ENCODE measurements at regions not wholly inside any gene's neighbourhood (a gene's known extent, or its start where the extent isn't known, plus 50 kb on each side); places are given as distances from the start of the nearest gene placed in this dataset.
"Not testable (repeated sequence)": the region's sequence is repeated elsewhere in the genome, so short reads cannot be mapped to it uniquely, and the experiment has no call there.

DNA sequence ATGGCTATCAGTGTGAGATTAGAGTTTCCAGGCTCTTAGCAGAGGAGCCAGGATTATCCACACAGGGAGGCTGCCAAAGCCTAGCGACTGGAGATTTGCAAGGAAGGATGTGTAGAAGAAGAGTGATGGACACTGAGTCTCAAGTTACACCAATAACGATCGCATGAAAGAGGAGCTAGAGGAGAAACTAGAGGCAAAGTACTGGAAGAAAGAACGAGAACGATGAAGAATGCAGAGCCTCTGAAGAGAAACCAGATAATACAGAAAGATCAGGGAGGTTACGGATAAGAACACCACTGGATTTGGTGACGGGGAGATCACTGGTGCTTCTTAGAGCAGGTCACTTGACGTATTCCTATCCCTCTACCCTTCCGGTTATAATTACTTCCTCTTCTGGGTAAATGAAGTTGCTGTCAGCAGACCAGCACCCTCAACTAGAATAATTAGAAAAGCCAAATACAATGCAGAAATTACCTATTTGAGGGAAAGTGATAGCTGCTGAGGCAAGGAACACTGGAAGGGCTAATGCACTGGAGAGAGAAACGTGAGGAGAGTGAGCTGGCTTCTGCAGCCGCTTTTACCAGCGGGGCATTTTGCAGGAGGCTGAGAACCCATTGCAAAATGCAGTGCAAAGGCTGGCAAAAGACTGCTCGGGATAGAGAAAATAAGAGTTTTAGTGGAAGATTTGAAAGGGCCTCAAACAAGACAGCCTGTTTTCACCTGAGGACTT lies 93.1 kb upstream of the HIF1A start:
- DNase-seq (ENCODE audit: low read depth in 2 of 2) = no peak

DNA sequence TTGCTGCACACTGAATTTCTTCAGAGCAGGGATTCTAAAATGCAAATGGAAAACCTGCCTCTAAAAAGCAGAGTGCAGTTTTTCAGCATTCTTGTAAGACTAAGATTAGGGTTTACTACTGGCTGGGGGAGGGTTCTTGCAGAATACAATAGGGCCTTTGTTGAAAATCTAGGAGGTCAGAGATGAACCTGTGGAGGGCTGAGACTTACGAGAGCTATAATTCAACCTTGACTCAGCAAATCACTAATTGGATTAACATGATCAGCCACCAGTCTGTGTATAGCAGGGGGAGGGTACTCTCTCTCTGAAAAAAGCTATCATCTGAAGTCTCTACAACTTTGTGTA lies 92.6 kb upstream of the HIF1A start:
- DNase-seq (ENCODE audit: low read depth in 2 of 2) = no peak

DNA sequence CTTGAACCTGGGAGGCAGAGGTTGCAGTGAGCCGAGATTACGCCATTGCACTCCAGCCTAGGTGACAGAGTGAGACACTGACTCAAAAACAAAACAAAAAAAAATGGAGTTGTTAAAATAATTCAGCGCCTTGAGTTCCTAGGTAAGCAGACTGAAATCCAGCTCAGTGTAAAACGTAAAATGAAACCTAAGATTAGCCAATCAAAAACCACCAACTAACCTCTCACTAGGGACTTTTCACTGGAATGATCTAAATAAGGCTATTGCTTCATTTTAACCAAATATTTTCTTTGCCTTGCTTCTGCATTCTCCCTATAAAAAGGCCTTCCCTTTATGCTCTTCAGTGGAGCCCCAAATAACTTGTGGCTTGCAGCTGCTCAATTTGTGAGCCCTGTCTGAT lies 91.6 kb upstream of the HIF1A start:
- DNase-seq (ENCODE audit: low read depth in 2 of 2) = no peak

DNA sequence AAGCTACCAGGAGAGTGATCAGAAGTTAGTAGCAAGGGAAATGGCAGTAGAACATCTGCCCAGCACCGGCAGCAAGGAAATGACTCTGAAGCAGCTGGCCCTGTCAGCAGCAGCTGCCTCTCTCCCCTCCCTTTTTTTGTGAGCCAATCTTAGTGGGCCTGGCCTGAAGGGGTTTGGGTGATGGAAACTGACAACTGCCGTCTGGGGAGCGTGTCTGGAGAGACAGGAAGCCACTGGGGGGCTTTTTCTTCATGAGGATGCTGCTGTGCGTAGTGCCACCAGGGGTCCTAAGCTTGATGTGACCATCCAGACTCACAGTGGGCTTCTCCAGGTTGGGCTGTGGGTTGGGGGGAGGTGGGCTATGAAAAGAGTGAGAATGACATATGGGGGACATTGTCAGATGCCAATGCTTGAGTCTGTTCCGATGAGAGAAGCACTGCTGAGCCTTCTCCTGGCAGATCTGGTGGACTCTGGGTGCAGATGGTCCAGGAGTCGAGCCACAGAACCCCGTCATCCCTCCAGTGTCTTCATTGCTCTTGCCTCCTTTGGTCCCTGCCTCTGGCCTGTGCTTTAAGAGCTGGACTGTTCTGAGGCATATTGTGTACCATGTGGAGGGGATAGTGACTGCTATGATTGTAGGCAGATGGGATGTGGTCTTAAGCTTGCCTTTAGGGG lies 87.6 kb upstream of the HIF1A start:
- no peak for DNase-seq (ENCODE audit: low read depth in 2 of 2)

DNA sequence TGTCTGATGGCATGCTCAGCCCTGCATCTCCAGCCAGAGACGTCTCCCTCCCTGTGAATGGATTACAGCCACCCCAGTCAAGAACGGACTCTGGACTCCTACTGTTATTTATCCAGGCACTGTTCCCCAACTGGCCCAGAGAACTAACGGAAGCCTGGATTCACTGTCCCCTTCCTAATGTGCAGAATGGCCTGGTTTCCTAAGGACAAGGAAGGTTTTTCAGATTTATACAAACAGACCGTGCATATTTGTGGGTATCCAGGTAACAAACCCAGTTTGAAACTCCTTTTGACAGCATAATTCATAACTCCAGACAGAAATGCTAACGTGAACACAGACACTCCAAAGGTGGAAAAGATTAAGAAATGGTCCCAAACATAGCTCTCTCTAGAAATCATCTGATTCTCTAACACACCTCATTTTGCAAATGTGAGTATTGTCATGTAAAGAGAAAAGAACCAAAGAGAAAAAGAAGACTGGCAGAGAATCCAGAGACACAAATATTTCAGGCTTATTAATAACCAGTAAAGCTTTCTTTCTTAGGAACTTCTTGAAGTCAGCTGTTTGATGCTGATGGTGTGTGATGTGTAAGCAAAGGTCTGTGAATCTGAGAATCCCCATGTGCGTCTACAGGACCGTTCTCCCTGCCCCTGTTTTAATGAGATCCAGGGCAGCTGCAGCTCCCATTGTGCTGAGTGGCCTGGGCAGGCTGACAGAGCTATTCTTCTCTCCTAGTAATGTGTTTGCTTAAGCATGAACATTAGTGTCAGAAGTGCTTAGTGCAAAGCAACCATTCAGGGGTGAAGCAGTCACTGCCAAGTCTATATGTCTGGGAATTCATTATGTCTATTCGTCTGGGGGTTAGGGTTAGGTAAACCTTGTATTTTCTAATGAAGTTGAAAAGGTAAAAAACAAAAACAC lies 86.8 kb upstream of the HIF1A start:
- DNase-seq (ENCODE audit: low read depth in 2 of 2) = no peak

DNA sequence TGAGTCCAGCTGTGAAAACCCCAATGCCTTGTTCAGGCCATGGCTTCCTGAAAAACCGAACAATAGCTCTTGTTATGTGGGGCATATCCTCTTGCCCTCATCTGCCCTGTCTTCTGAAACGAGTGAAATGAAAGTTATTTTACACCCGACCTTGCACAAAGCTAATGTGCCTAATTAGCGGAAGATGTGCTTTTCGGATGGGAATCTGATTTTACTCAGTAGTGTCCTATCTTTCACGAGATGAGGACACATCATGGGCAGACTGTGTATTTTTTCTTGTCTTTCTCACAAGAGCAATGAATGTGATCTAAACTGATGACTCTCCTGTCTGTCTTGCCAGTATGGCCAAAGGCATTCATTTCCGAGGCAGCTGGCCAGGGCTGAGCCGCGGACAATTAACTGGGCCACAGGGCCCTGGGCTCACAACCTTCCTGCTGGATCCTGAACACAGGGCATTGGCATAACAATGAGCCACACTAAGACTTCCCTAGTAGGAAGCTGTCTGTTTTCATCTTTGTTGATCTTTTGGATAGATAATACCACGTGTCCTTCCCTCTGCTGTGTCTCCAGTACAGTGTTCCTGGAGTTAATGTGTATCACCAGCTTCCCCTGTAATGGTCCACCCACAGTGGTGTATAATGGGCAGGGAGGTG lies 86.0 kb upstream of the HIF1A start:
- DNase-seq (ENCODE audit: low read depth in 2 of 2) = no peak

DNA sequence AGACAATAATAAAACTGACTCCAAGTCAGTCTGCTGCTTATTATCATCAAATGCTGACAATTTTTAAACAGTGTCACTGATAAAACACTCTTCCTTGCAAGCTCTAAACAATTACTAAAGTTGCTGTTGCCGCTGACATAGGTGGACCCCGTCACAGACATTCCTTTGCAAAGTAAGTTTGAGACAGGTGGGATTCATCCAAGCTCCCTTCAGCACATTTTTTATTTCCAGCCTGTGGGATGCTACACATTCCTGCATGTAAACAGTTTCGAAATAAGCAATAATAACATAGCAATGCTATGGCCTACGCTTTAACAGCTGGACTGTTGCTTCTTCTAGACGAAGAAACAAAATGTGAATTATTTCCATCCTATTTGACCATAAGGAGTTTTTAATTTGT lies 85.4 kb upstream of the HIF1A start:
- DNase-seq (ENCODE audit: low read depth in 2 of 2) = peak in 1 of 2 experiments; percentile 35

DNA sequence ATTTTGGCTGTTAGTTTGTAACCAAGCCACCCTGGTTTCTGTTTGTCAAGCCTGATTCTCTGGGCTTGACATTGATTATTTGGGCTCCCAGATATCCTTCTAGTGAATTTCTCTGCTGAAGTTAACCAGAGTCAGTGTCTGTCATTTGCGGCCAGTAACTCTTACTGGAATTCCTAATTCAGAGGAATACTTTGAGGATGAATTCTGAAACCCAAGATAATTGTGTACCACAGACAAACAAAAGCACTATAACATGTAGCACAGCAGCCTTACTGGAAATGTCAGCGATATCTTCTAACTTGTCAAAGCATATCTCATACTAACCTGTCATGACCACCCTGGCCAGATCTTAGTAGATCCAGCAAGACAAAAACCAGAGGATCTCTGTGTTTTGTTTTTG lies 84.4 kb upstream of the HIF1A start:
- no peak for DNase-seq (ENCODE audit: low read depth in 2 of 2)

DNA sequence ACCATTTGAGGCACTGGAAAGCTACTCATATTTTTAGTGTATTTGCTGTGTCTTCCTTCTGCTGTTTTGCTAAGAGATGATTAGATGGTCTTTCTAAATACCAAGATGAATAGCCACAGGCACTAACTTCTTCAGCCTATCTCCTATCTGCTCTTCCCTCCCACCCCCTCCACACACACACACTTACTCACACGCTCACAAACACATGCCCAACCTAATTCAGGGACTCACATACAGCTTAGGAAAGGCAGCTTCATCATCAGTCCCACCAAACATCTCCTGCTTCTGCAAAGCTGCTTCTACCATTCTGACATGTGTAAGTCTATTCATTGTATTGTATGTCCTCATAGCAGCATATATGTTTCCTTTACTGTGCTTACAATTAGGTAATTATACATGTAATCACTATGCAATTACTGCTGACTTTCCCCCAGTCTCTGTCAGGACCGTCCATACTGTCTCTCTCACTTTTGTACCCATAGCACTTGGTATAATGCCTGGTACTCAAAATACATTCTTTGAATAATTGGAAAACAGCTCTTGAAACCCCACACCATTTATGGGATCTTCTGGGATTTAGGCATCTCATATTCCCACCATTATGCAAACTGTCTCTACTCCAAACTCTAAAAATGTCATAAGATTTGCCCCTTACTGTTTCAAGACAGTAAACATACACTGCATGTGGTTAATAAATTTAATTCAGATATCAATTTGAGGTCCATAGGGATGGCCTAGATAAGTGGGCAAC lies 83.3 kb upstream of the HIF1A start:
- DNase-seq (ENCODE audit: low read depth in 2 of 2) = no peak

DNA sequence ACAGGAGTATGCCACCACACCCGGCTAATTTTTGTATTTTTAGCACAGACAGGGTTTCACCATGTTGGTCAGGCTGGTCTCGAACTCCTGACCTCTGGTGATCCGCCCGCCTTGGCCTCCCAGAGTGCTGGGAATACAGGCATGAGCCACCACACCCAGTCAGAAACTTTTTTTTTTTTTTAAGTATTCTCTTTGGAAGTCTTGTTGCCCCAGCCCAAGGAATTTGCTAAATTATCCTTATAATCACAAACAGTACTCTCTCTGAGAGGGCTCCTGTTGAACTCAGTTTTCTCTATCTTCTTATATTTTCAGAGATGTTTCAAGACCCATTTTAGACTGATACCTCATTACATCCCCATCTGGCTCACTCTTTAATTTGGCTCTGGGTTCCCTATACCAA lies 82.3 kb upstream of the HIF1A start:
- not testable (repeated sequence) for DNase-seq (ENCODE audit: low read depth in 2 of 2)

DNA sequence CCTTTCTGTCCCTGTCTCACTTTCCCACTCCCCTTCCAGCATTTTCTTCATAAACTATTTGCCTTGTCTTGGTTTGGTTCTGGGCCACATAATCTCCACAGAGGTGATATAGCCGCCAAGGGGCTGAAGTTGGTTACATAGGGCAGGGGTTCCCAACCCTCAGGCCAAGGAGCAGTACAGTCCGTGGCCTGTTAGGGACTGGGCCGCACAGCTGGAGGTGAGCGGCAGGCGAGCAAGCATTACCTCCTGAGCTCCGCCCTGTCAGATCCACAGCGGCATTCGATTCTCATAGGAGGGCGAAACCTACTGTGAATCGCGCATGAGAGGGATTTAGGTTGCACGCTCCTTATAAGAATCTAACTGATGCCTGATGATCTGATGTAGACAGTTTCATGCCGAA lies 80.6 kb upstream of the HIF1A start:
- DNase-seq (ENCODE audit: low read depth in 2 of 2) = no peak

DNA sequence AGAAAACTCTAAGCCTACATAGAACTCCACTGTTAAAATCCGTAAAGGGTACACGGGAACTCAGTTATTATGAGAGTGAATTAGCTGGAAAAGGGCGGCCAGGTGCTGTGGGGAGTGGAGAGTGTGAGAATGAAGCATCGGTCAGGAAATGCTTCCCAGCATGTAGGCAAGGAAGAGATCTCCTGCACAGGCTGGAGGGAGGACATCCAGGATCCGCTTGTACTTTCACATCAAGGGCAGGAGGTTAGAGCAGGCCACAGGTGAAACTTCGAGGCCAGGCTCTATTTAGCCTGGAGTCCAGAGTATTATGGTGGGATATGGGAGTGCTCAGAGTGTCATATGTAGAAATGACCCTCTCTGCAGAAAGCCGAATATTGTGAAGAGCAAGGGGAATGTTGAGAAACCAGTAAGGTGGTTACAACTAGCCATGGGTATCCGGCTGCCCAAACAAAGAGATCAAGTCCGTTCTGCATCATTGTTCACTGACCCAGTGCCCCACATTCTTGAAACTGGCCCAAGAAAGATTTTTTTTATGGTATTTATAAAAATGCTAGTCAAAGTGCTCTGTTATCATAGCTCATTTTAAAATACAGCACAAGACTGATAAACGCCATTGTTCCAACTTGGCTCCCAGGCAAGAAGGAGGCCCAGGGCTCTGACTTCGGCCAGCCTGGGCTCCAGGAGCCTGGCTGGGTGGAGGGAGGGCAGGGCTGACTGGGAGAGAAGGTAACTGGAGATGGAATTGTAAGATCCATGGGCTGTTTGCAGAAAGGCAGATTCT lies 79.4 kb upstream of the HIF1A start:
- DNase-seq (ENCODE audit: low read depth in 2 of 2) = no peak

DNA sequence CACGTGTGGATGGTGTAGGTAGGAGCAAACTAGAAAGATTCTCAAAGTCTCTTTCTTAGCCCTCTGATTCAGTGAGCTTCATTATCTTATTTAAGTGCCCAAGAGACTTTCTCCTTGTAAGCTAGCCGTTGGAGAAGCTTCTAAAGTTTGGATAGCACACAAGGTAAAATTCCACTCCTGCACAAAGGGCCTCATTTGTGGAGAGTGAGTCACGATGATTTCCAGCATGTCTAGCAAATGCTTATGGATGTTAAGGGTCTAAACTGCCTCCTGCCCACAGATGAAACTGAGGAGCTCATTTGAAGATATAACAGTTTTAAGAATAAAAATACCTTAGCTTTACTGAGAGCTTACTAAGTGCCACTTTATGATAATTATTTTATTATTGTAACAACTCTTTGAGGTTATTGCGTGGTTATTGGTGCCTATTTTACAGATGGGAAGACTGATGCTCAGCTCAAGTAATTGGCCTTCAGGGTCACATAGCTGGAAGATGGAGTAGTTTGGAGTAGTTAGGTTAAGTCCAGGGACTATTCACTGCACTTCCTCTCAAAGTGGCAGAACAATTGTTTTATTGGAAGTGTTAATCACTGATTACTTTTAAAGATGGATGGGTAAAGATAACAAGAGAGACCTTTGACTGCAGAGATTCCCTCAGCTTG lies 78.7 kb upstream of the HIF1A start:
- DNase-seq (ENCODE audit: low read depth in 2 of 2) = peak; percentile 69 to 73

DNA sequence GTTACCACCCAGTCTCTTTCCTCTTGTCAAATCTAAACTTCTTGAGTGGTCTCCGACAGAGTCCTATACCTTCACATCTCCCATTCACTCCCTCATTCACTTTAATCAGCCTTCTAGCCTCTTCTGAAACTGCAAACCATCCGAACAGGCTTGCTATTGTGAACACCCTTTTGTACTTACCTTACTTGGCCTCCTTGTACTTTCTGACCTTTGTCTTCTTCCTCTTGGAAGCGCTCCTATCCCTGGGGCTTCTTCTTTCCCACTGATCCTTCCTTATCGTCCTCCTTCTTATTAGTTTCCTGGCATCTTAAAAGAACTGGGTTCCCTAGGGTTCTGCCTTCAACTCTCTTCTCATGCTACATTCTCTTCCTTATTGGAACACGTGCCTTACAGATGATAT lies 76.9 kb upstream of the HIF1A start:
- no peak for DNase-seq (ENCODE audit: low read depth in 2 of 2)

DNA sequence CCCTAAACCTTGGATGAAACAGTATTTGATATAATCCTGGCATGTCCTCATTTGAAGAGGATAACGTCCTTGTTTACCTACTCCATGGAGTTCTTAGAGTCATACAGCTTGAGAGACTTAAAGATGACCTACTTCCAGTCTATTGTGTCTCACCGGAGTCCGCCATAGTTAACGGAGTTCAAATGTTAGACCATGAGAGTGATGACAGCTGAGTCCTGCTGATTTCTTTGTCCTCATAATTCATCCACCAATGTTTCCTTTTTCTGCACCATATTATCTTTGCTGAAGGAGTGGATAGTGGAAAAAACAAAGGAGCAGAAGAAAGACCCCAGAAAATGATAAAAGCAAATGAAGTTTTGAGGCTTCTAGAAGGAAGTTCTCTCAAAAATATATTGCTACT lies 75.8 kb upstream of the HIF1A start:
- no peak for DNase-seq (ENCODE audit: low read depth in 2 of 2)

DNA sequence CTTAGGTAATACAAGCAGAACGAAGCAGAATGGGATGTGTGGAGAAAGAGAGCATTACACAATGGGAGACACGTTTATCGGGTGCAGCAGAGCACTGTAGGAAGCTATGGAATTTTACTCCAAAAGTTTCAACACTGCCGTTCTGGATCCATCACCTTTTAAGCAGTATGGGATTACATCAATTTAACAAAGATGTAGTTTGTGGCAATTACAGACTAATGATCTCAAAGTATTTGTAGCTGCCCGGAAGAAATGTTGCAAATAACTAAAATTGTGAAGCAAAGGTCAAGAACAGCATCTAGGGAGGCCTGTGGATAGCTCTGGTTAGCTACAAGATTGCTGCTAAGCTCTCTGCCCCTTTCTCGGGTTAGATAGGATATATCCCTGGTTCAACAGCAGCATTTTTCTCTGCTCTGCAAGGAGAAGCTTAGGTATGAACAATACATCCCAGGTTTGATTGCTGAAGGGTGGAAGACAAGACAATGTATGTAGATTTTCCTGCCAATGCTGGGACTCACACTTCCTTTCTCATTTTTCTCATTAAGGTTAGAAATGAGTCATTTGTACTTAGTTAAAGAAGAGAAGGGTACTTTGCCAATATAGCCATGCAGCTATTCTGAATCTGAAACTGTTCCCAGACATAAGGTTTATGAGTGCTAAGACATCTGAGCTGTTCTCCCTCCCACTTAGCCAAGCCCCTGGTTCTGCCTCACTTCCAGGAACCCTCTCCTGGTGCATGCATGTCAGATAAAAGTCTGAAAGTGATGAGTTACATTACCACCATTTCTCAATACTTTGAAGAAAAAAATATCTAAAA lies 75.0 kb upstream of the HIF1A start:
- DNase-seq (ENCODE audit: low read depth in 2 of 2) = peak; percentile 96 to 98

DNA sequence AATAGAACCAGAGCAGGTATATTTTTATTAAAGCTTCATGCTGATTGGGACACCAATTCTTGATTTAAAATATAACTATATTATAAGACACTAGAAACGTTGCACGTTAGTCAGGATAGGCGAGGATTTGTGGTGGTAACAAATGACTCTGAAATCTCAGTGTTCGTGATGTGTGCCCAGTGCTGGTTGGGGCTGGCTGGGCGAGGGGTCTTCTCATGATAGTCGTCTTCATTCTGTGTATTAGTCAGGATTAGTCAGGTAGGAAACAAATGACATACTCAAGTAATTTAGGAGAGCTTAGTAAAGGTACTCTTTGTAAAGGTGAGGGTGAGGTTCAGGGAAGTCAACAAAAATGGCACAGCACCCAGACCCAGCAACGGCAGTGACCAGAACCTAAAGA lies 73.9 kb upstream of the HIF1A start:
- no peak for DNase-seq (ENCODE audit: low read depth in 2 of 2)

DNA sequence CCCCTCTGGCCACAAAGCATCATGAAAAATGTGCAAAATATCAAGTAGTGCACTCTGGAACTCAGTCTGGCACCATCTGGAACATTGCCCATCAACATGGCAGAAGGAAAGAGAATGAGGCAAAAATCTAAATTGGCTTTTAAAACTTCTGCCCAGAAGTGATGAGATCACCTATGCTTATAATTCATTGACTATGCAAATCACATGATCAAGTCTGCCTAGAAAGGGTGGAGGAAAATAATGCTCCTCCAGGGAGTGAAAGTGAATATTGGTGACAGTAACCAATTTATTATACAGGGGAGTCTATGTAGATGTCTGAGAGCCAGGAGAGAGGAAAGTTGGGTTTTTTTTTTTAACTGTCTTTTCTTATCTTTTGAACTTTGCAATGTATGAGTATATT lies 73.3 kb upstream of the HIF1A start:
- no peak for DNase-seq (ENCODE audit: low read depth in 2 of 2)

DNA sequence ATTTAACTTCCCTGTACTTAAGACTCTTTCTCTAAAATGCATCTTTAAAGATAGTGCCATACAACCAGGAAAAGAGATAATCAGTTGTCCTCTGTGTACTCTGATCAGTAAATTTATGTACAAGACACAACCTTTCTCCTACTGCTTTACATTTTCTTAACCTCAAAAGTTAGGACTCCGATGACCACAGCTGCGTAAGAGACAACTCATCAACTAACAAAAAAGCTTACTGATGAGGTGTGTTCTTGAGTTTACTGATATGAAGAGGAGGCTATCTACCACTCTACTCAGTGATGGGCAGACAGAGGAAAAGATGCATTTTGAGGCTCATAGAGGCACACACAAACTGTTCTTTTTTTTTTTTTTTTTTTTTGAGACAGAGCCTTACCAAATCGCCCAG lies 71.4 kb upstream of the HIF1A start:
- DNase-seq (ENCODE audit: low read depth in 2 of 2) = no peak

Measured in fibroblast of skin of left biceps (primary cell).